Parathyroid adenoma (tissue), 2 donors: ENCODE measurements at regions not wholly inside any gene's neighbourhood (a gene's known extent, or its start where the extent isn't known, plus 50 kb on each side); places are given as distances from the start of the nearest gene placed in this dataset.

Experiments
- H2AFZ ChIP-seq: fragments of 300-600 bp; sonication (generic); one replicate; pipeline ENCODE4 v1.7.0; 2017; ENCODE audit warnings: antibody characterized with exemption, mild to moderate bottlenecking
- H3K27ac ChIP-seq: fragments of 300-600 bp; sonication (generic); one replicate; pipeline ENCODE4 v1.7.0; 2017
- H3K27me3 ChIP-seq: fragments of 300-600 bp; sonication (generic); one replicate; pipeline ENCODE4 v1.7.0; 2017; ENCODE audit warnings: low read length; ENCODE audit not compliant: control insufficient read depth, insufficient read depth
- H3K36me3 ChIP-seq: fragments of 300-600 bp; sonication (generic); one replicate; pipeline ENCODE4 v1.7.0; 2017; ENCODE audit warnings: low read length; ENCODE audit not compliant: control insufficient read depth, insufficient read depth
- H3K4me1 ChIP-seq: fragments of 300-600 bp; sonication (generic); one replicate; pipeline ENCODE4 v1.7.0; 2017; ENCODE audit warnings: control low read depth
- H3K4me2 ChIP-seq: fragments of 300-600 bp; sonication (generic); one replicate; pipeline ENCODE4 v1.7.0; 2017; ENCODE audit warnings: low read length
- H3K4me3 ChIP-seq: fragments of 300-600 bp; sonication (generic); one replicate; pipeline ENCODE4 v1.7.0; 2017; ENCODE audit warnings: low read depth, low read length
- H3K79me2 ChIP-seq: fragments of 300-600 bp; sonication (generic); one replicate; pipeline ENCODE4 v1.7.0; 2017; ENCODE audit warnings: control low read depth
- H3K9ac ChIP-seq: fragments of 300-600 bp; sonication (generic); one replicate; pipeline ENCODE4 v1.7.0; 2017; ENCODE audit warnings: mild to moderate bottlenecking
- H3K9me3 ChIP-seq: fragments of 300-600 bp; sonication (generic); one replicate; pipeline ENCODE4 v1.7.0; 2017; ENCODE audit warnings: low read length; ENCODE audit not compliant: control insufficient read depth
- TF ChIP-seq, protein P1 (sequence below): fragments of 300-600 bp; sonication (generic); IDR thresholded peaks from one replicate; pipeline ENCODE4 v1.7.0; 2017; ENCODE audit warnings: antibody characterized with exemption, mild to moderate bottlenecking
- donor health status: primary hyperparathyroidism.

DNA sequence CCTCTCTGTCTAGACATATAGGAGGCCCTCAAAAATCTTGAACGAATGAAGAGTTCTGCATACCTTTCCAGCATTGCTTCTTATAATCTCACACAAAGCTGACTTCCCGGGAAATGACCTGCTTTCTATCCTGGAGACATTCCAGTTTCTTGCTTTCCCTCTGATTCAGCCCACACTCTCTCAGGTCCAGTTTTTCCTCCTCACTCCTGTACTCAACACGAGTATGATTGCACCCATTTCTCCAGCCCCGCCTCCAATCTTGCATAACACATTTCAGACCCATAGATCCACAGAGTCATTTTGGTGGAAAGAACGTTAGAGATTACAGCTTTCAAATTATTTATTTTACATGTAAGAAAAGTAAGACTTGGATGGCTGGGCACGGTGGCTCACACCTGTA, 127.5 kb upstream of the TLR3 start:
- Histone ChIP-seq H3K4me1 (no peaks in the 10 kb centered on the region), H3K9me3 (no peaks in the 10 kb centered on the region), H3K4me2 (no peak overlapping the region), H2AFZ (no peak overlapping the region), H3K79me2 (no peaks in the 10 kb centered on the region), H3K36me3 (no peaks in the 10 kb centered on the region), H3K4me3 (no peak overlapping the region), H3K27me3 (no peaks in the 10 kb centered on the region), H3K9ac (no peak overlapping the region), H3K27ac (no peak overlapping the region)
- TF ChIP-seq, protein P1, sequence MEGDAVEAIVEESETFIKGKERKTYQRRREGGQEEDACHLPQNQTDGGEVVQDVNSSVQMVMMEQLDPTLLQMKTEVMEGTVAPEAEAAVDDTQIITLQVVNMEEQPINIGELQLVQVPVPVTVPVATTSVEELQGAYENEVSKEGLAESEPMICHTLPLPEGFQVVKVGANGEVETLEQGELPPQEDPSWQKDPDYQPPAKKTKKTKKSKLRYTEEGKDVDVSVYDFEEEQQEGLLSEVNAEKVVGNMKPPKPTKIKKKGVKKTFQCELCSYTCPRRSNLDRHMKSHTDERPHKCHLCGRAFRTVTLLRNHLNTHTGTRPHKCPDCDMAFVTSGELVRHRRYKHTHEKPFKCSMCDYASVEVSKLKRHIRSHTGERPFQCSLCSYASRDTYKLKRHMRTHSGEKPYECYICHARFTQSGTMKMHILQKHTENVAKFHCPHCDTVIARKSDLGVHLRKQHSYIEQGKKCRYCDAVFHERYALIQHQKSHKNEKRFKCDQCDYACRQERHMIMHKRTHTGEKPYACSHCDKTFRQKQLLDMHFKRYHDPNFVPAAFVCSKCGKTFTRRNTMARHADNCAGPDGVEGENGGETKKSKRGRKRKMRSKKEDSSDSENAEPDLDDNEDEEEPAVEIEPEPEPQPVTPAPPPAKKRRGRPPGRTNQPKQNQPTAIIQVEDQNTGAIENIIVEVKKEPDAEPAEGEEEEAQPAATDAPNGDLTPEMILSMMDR = no peak

DNA sequence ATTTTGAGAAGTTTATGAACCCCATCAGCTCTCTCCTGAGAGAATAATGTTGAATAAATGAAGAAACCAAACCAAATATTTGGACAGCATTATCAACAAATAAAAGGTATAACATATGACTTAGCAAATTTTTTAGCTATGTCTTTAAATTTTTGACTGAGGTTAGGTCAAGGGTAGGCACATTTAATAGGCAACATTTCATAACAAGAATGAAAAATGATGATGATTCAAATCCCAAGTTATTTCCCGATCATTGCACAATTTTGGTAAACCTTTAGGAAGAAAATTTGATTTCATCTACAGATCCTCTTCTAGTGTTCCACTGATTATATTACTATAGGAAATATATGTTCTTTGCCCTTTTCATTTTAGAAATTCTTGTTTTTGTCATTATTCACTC, 123.7 kb upstream of the TLR3 start:
- Histone ChIP-seq H3K27ac (no peak overlapping the region), H2AFZ (no peak overlapping the region), H3K79me2 (no peaks in the 10 kb centered on the region), H3K9ac (no peak overlapping the region), H3K27me3 (no peaks in the 10 kb centered on the region), H3K9me3 (no peaks in the 10 kb centered on the region), H3K4me2 (no peak overlapping the region), H3K4me1 (no peaks in the 10 kb centered on the region), H3K36me3 (no peaks in the 10 kb centered on the region), H3K4me3 (no peak overlapping the region)
- TF ChIP-seq, protein P1 = no peak

DNA sequence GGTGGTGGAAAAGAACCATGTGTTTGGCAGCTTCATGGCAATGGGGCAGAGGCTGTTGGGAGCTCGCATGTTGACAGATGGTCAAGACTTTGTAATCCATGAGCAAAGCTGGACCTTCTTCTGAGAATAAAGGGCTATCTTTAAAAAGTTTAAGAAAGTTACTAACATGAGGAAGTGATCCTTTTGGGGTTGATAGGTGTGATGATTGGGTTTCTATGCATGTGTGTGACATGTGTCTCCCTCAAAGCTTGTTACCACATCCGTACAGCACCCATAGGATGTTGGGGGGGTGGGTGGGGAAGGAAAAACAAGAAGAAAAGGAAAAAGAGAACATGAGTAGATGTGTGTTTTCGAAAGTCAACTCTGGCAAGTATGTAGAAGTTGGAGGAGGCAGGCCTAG, 123.0 kb upstream of the TLR3 start:
- no peaks in the 10 kb centered on the region for H3K4me1 ChIP-seq
- H3K9ac ChIP-seq = no peak overlapping the region
- no peaks in the 10 kb centered on the region for H3K9me3 ChIP-seq
- H3K4me3 ChIP-seq = no peak overlapping the region
- H3K36me3 ChIP-seq = no peaks in the 10 kb centered on the region
- no peak overlapping the region for H3K4me2 ChIP-seq
- TF ChIP-seq, protein P1 = no peak
- no peak overlapping the region for H2AFZ ChIP-seq
- H3K27me3 ChIP-seq = no peaks in the 10 kb centered on the region
- no peak overlapping the region for H3K27ac ChIP-seq
- no peaks in the 10 kb centered on the region for H3K79me2 ChIP-seq

DNA sequence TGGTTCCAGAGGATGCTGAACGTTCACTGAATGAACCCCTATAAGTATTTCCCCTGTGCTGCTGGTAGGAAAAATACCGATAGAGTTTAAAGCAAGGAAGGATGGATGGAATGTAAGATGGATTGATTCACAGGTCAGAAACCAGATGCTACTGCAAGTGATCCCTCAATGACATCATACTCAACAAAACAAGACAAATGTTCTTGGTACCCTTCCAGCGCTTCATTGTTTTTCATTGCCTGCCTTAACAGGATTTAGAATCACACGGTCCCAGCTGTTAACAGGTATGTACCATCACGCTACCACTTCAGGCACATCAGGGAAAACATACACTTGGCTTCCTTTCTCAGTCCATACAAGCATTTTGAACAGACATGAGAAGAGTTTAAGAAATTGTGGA, 118.1 kb upstream of the TLR3 start:
- H3K9ac ChIP-seq = no peak overlapping the region
- H3K36me3 ChIP-seq = no peaks in the 10 kb centered on the region
- no peak overlapping the region for H2AFZ ChIP-seq
- TF ChIP-seq, protein P1 = no peak
- no peaks in the 10 kb centered on the region for H3K27me3 ChIP-seq
- no peak overlapping the region for H3K4me2 ChIP-seq
- no peaks in the 10 kb centered on the region for H3K79me2 ChIP-seq
- no peaks in the 10 kb centered on the region for H3K4me1 ChIP-seq
- no peak overlapping the region for H3K27ac ChIP-seq
- no peaks in the 10 kb centered on the region for H3K9me3 ChIP-seq
- no peak overlapping the region for H3K4me3 ChIP-seq

DNA sequence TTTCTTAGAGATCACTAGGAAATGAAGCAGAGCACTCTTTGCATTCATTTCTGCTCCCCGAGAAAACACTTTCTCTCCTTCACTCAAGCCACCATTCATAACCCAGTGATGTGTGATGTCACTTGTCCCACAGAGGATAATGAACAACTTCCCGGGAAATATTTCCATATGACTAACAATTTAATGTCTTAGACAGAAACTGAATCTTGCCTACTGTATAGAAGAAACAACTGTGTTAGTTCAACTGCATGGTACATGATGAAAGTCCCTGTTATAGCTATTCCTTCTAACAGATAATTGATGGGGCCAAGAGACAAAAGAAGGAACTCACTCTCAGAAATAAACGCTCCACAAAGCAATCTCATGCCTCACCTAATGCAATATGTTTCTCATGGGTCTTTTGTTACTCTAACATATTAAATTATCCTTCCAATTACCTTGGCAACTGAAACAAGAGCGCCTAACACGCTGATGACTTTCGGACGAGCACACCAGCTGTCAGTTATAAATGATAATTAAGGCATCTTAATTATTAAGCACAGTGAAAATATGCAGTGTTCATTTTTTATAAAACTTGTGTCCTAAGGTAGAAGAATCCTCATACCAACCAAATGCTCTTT, 113.7 kb upstream of the TLR3 start:
- Histone ChIP-seq H3K4me2 (no peak overlapping the region), H3K4me3 (no peak overlapping the region), H3K27ac (no peak overlapping the region), H3K27me3 (no peaks in the 10 kb centered on the region), H3K36me3 (no peaks in the 10 kb centered on the region), H3K9ac (no peak overlapping the region), H2AFZ (no peak overlapping the region), H3K9me3 (no peaks in the 10 kb centered on the region), H3K4me1 (no peaks in the 10 kb centered on the region), H3K79me2 (no peaks in the 10 kb centered on the region)
- TF ChIP-seq, protein P1 = no peak
